ENCODE measurements at regions not wholly inside any gene's neighbourhood (a gene's known extent, or its start where the extent isn't known, plus 50 kb on each side); places are given as distances from the start of the nearest gene placed in this dataset.
"Not testable (repeated sequence)": the region's sequence is repeated elsewhere in the genome, so short reads cannot be mapped to it uniquely, and the experiment has no call there.

- no peaks in the 10 kb centered on the region for H3K36me3 Mint-ChIP-seq
- Histone ChIP-seq H3K27ac (ENCODE audit: low read depth, low read length) (no peak overlapping the region), H3K9me3 (ENCODE audit: control insufficient read depth in 1 of 2, low read length in 2 of 2) (no peaks in the 10 kb centered on the region), H3K36me3 (ENCODE audit: insufficient read depth, low read length) (no peaks in the 10 kb centered on the region), H3K4me1 (ENCODE audit: insufficient read depth, low read length) (no peaks in the 10 kb centered on the region), H3K4me3 (ENCODE audit: low read length in 2 of 2) (no peak overlapping the region), H3K27me3 (ENCODE audit: insufficient read depth, low read length) (no peaks in the 10 kb centered on the region)
- H3K9me3 Mint-ChIP-seq: peaks cover 0 to 7% (median 0%) of the 10 kb centered on the region in 8 donors
- no peak overlapping the region for H3K27ac Mint-ChIP-seq
- ChIA-PET CTCF (ENCODE audit: partially characterized antibody) (no interaction called here), POLR2A (ENCODE audit: partially characterized antibody) (no interaction called here)
- intact Hi-C loops (cut with micrococcal nuclease): no loop called here
- H3K27me3 Mint-ChIP-seq: no peaks in the 10 kb centered on the region
- no peaks in the 10 kb centered on the region for H3K4me1 Mint-ChIP-seq
- H3K4me3 Mint-ChIP-seq: no peak overlapping the region
- DNase-seq: no peak
Measured at GRCh38 chr2:83369601-83370418, 1089.3 kb downstream of the SUCLG1 start.

DNA sequence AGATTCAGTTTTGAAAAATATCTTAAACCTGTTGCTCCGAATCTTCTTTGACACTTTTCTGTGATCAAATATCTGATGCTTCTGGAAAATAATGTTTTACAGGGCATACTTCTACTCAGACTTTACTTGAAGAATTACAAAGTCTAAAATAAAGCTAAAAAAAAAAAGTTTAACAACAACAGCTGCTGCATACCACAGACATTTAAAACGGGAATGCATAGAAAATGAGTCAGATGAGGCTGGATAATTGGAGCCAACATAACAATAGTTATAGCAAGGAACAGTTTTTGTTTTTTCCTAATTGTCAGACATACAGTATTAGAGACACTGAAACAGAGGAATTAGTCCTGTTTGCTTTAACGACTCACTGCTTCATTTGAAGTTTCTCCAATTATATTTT lies 1090.2 kb downstream of the SUCLG1 start:
- peaks cover 0 to 7% (median 0%) of the 10 kb centered on the region in 8 donors for H3K9me3 Mint-ChIP-seq
- no peaks in the 10 kb centered on the region for H3K27me3 ChIP-seq (ENCODE audit: insufficient read depth, low read length)
- H3K4me3 ChIP-seq (ENCODE audit: low read length in 2 of 2): no peak overlapping the region
- CTCF ChIA-PET (ENCODE audit: partially characterized antibody): no interaction called here
- DNase-seq: no peak
- intact Hi-C loops (cut with micrococcal nuclease): no loop called here
- no peaks in the 10 kb centered on the region for H3K9me3 ChIP-seq (ENCODE audit: control insufficient read depth in 1 of 2, low read length in 2 of 2)
- no peaks in the 10 kb centered on the region for H3K4me1 ChIP-seq (ENCODE audit: insufficient read depth, low read length)
- H3K4me1 Mint-ChIP-seq: no peaks in the 10 kb centered on the region
- H3K27ac ChIP-seq (ENCODE audit: low read depth, low read length): no peak overlapping the region
- H3K4me3 Mint-ChIP-seq: no peak overlapping the region
- H3K36me3 ChIP-seq (ENCODE audit: insufficient read depth, low read length): no peaks in the 10 kb centered on the region
- H3K27ac Mint-ChIP-seq: no peak overlapping the region
- H3K27me3 Mint-ChIP-seq: no peaks in the 10 kb centered on the region
- POLR2A ChIA-PET (ENCODE audit: partially characterized antibody): no interaction called here
- H3K36me3 Mint-ChIP-seq: no peaks in the 10 kb centered on the region

DNA sequence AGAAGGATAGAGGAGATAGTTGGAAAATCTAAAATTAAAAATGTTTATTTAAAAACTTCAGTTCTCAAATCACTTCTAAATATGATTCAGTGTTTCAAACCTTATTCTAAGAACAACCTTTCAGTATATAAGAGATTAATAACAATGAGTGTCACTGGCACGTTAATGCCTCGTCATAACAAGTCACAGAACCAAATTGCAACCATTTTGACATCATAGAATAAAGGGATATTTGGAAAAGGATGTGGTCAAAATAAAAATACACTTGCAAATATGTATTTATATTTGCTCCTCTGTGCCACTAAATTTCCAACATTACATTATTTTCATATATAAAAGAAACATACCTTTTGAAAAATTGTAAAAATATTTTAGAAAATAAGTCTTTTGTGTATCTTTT lies 1090.6 kb downstream of the SUCLG1 start:
- Histone ChIP-seq H3K27me3 (ENCODE audit: insufficient read depth, low read length) (no peaks in the 10 kb centered on the region), H3K4me1 (ENCODE audit: insufficient read depth, low read length) (no peaks in the 10 kb centered on the region), H3K9me3 (ENCODE audit: control insufficient read depth in 1 of 2, low read length in 2 of 2) (no peaks in the 10 kb centered on the region), H3K27ac (ENCODE audit: low read depth, low read length) (no peak overlapping the region), H3K4me3 (ENCODE audit: low read length in 2 of 2) (no peak overlapping the region), H3K36me3 (ENCODE audit: insufficient read depth, low read length) (no peaks in the 10 kb centered on the region)
- H3K4me3 Mint-ChIP-seq: no peak overlapping the region
- ChIA-PET POLR2A (ENCODE audit: partially characterized antibody) (no interaction called here), CTCF (ENCODE audit: partially characterized antibody) (no interaction called here)
- H3K9me3 Mint-ChIP-seq: peaks cover 0 to 7% (median 0%) of the 10 kb centered on the region in 8 donors
- no peaks in the 10 kb centered on the region for H3K36me3 Mint-ChIP-seq
- intact Hi-C loops (cut with micrococcal nuclease): no loop called here
- no peak overlapping the region for H3K27ac Mint-ChIP-seq
- DNase-seq: no peak
- H3K4me1 Mint-ChIP-seq: no peaks in the 10 kb centered on the region
- no peaks in the 10 kb centered on the region for H3K27me3 Mint-ChIP-seq

DNA sequence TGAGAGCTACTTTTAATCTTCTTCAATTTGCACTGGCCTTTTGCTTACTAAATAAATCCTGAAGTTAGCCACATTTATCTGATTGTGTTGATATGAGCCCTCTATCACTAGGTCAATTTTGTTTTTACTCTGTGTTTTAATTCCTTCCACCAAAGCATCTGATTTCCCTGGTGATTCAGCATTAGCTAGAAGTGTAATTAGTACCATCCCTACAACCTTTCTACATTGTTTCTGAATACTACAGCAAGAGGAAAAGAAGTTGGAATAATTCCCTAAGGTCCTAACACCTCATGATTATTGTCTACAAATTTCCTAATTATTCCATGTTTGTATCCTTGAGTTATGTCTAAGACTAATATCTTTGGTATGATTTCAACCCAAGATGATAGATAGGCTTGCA lies 1093.6 kb downstream of the SUCLG1 start:
- Mint-ChIP-seq H3K4me1 (no peaks in the 10 kb centered on the region), H3K36me3 (no peaks in the 10 kb centered on the region), H3K4me3 (no peak overlapping the region), H3K9me3 (peaks cover 0 to 15% (median 4%) of the 10 kb centered on the region in 8 donors), H3K27ac (no peak overlapping the region), H3K27me3 (no peaks in the 10 kb centered on the region)
- ChIA-PET CTCF (ENCODE audit: partially characterized antibody) (no interaction called here), POLR2A (ENCODE audit: partially characterized antibody) (no interaction called here)
- Histone ChIP-seq H3K4me1 (ENCODE audit: insufficient read depth, low read length) (no peaks in the 10 kb centered on the region), H3K9me3 (ENCODE audit: control insufficient read depth in 1 of 2, low read length in 2 of 2) (no peaks in the 10 kb centered on the region), H3K36me3 (ENCODE audit: insufficient read depth, low read length) (no peaks in the 10 kb centered on the region), H3K27ac (ENCODE audit: low read depth, low read length) (no peak overlapping the region), H3K4me3 (ENCODE audit: low read length in 2 of 2) (no peak overlapping the region), H3K27me3 (ENCODE audit: insufficient read depth, low read length) (no peaks in the 10 kb centered on the region)
- intact Hi-C loops (cut with micrococcal nuclease): no loop called here
- no peak for DNase-seq

GRCh38 chr2:83364264-83364663 lies 1094.8 kb downstream of the SUCLG1 start:
- no peak overlapping the region for H3K27ac Mint-ChIP-seq
- ChIA-PET POLR2A (ENCODE audit: partially characterized antibody) (no interaction called here), CTCF (ENCODE audit: partially characterized antibody) (no interaction called here)
- Histone ChIP-seq H3K36me3 (ENCODE audit: insufficient read depth, low read length) (no peaks in the 10 kb centered on the region), H3K4me1 (ENCODE audit: insufficient read depth, low read length) (no peaks in the 10 kb centered on the region), H3K4me3 (ENCODE audit: low read length in 2 of 2) (no peak overlapping the region), H3K27ac (ENCODE audit: low read depth, low read length) (no peak overlapping the region), H3K27me3 (ENCODE audit: insufficient read depth, low read length) (no peaks in the 10 kb centered on the region), H3K9me3 (ENCODE audit: control insufficient read depth in 1 of 2, low read length in 2 of 2) (no peaks in the 10 kb centered on the region)
- peaks cover 0 to 15% (median 4%) of the 10 kb centered on the region in 8 donors for H3K9me3 Mint-ChIP-seq
- no peak overlapping the region for H3K4me3 Mint-ChIP-seq
- no peaks in the 10 kb centered on the region for H3K4me1 Mint-ChIP-seq
- no peak for DNase-seq
- intact Hi-C loops (cut with micrococcal nuclease): no loop called here
- H3K36me3 Mint-ChIP-seq: no peaks in the 10 kb centered on the region
- no peaks in the 10 kb centered on the region for H3K27me3 Mint-ChIP-seq

DNA sequence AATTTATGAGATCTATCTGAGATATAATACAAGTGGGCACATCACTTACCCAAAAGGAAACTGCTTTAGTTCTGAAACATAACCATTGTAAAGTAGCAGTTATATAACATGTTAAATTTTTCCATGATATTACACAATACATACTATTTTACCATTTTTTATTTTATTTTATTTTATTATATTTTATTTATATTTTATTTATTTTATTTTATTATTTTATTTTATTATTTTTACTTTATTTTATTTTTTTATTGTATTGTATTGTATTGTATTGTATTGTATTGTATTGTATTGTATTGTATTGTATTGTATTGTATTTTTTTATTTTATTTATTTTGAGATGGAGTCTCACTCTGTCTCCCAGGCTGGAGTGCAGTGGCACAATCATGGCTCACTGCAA lies 1095.9 kb downstream of the SUCLG1 start:
- CTCF ChIA-PET (ENCODE audit: partially characterized antibody); DNase-seq; H3K4me1 ChIP-seq (ENCODE audit: insufficient read depth, low read length); H3K4me1 Mint-ChIP-seq; H3K4me3 ChIP-seq (ENCODE audit: low read length in 2 of 2); intact Hi-C loops (cut with micrococcal nuclease); H3K27me3 Mint-ChIP-seq; H3K36me3 ChIP-seq (ENCODE audit: insufficient read depth, low read length); H3K4me3 Mint-ChIP-seq; POLR2A ChIA-PET (ENCODE audit: partially characterized antibody); H3K27ac ChIP-seq (ENCODE audit: low read depth, low read length); H3K9me3 ChIP-seq (ENCODE audit: control insufficient read depth in 1 of 2, low read length in 2 of 2); H3K36me3 Mint-ChIP-seq; H3K27ac Mint-ChIP-seq; H3K27me3 ChIP-seq (ENCODE audit: insufficient read depth, low read length): not testable (repeated sequence)
- peaks cover 0 to 15% (median 4%) of the 10 kb centered on the region in 8 donors for H3K9me3 Mint-ChIP-seq

DNA sequence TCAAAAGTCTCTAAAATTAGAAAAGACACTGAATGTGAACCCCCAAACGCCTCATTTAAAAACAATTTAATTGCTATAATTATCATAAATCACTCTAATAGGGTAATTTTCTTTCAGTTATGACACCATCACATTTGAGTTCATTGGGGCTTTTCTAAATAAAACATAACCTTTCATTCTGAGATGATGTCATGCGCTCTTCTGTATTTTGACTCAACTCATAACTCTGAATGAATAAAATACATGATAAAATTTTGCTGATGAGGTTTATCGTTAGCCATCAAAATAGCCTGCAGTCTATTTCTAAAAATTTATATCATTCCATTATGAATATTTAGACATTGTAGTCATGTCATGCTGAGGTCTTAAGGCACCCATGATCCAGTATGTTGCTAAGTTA lies 1099.7 kb downstream of the SUCLG1 start:
- ChIA-PET CTCF (ENCODE audit: partially characterized antibody) (no interaction called here), POLR2A (ENCODE audit: partially characterized antibody) (no interaction called here)
- no peaks in the 10 kb centered on the region for H3K27me3 Mint-ChIP-seq
- H3K4me1 ChIP-seq (ENCODE audit: insufficient read depth, low read length): no peaks in the 10 kb centered on the region
- no peaks in the 10 kb centered on the region for H3K4me1 Mint-ChIP-seq
- no peak overlapping the region for H3K4me3 Mint-ChIP-seq
- no peaks in the 10 kb centered on the region for H3K36me3 Mint-ChIP-seq
- DNase-seq: no peak
- H3K9me3 ChIP-seq (ENCODE audit: control insufficient read depth in 1 of 2, low read length in 2 of 2): no peaks in the 10 kb centered on the region
- no peak overlapping the region for H3K27ac ChIP-seq (ENCODE audit: low read depth, low read length)
- H3K36me3 ChIP-seq (ENCODE audit: insufficient read depth, low read length): no peaks in the 10 kb centered on the region
- H3K27ac Mint-ChIP-seq: no peak overlapping the region
- no peak overlapping the region for H3K4me3 ChIP-seq (ENCODE audit: low read length in 2 of 2)
- H3K27me3 ChIP-seq (ENCODE audit: insufficient read depth, low read length): no peaks in the 10 kb centered on the region
- peaks cover 0 to 8% (median 4%) of the 10 kb centered on the region in 8 donors for H3K9me3 Mint-ChIP-seq
- intact Hi-C loops (cut with micrococcal nuclease): no loop called here

Measured in CD4-positive, alpha-beta memory T cell (primary cell).